Stomach (tissue), 8 donors: ENCODE measurements at regions not wholly inside any gene's neighbourhood (a gene's known extent, or its start where the extent isn't known, plus 50 kb on each side); places are given as distances from the start of the nearest gene placed in this dataset.

ENCODE experiments used
- DNase-seq, 2 donors: peaks; one replicate each; pipeline versions ENCODE4 v3.0.0 to v3.0.0-alpha.2; 2013 to 2019
- H3K27ac ChIP-seq, 5 donors: fragments of 200-600 bp in 4 of 5; sonication (generic) in 4 of 5; one replicate each; pipeline ENCODE4 v1.5.1; 2013 to 2019; ENCODE audit warnings: mild to moderate bottlenecking in 1 of 5, moderate library complexity in 1 of 5
- H3K27me3 ChIP-seq, 3 donors: fragments of 200-600 bp; sonication (generic); one replicate each; pipeline ENCODE4 v1.5.1; 2017 to 2019; ENCODE audit warnings: mixed run types in 1 of 3
- H3K36me3 ChIP-seq, 4 donors: fragments of 200-600 bp; sonication (generic); 1 replicate in 3 of 4; 2 replicates in 1 of 4; pipeline ENCODE4 v1.5.1; 2016 to 2019
- H3K4me1 ChIP-seq, 4 donors: fragments of 200-600 bp; sonication (generic); one replicate each; pipeline ENCODE4 v1.5.1; 2016 to 2019
- H3K4me3 ChIP-seq, 4 donors: fragments of 200-600 bp; sonication (generic) in 3 of 4; one replicate each; pipeline ENCODE4 v1.5.1; 2016 to 2019; ENCODE audit warnings: mild to moderate bottlenecking in 1 of 4
- H3K9me3 ChIP-seq, 4 donors: fragments of 200-600 bp; sonication (generic); one replicate each; pipeline ENCODE4 v1.5.1; 2016 to 2019
- CTCF ChIP-seq, 7 experiments: fragments of 450-650 bp in 4 of 7; fragments of 200-600 bp in 3 of 7; sonication (generic) in 3 of 7; IDR thresholded peaks; one replicate each; pipeline ENCODE4 v1.5.1; 2016 to 2019; ENCODE audit warnings: antibody characterized with exemption in 7 of 7, control low read depth in 2 of 7, mild to moderate bottlenecking in 1 of 7
- EP300 ChIP-seq: sonication (generic); formaldehyde crosslinking; IDR thresholded peaks from one replicate; pipeline ENCODE4 v1.6.1; 2017; ENCODE audit warnings: antibody characterized with exemption
- POLR2A ChIP-seq, 4 donors: fragments of 450-650 bp; IDR thresholded peaks; one replicate each; pipeline ENCODE4 v1.6.1; 2016; ENCODE audit warnings: antibody characterized with exemption in 4 of 4, control low read depth in 2 of 4, mild to moderate bottlenecking in 1 of 4, moderate library complexity in 1 of 4
- POLR2AphosphoS5 ChIP-seq, 3 donors: sonication (generic); formaldehyde crosslinking; IDR thresholded peaks; one replicate each; pipeline ENCODE4 v1.6.1; 2016; ENCODE audit warnings: antibody characterized with exemption in 3 of 3
- WGBS, 5 donors: extraction: QIAGEN DNeasy Blood & Tissue Kit in 3 of 5; methylation state at CpG; one replicate each; pipeline versions ENCODE4 v1.1.5 to v1.1.7; 2013 to 2018; 5-methylcytosine and 5-hydroxymethylcytosine counted together
- intact Hi-C: fragments of 100-400 bp; cut with DNase I; formaldehyde crosslinking; loops from one replicate; pipeline ENCODE4 v1.15.1; 2023; ENCODE audit warnings: low total_unique reads
- donor health status: healthy with polysubstance abuse.
- donor health status: Bipolar disorder and iron deficiency.
- donor health status: healthy.

- Histone ChIP-seq H3K27me3 (no peaks in the 10 kb centered on the region), H3K36me3 (no peaks in the 10 kb centered on the region), H3K4me1 (no peaks in the 10 kb centered on the region), H3K4me3 (no peak overlapping the region), H3K9me3 (no peaks in the 10 kb centered on the region), H3K27ac (no peak overlapping the region)
- 32 to 65% (median 52%) methylated on average over 2 of the region's 2 CpGs for WGBS, 5 donors
- no peak for DNase-seq
- no peak for TF ChIP-seq POLR2A (IDR thresholded peaks at IDR 0.05)
- no peak for TF ChIP-seq POLR2AphosphoS5 (IDR thresholded peaks at IDR 0.05)
- no peak for TF ChIP-seq CTCF (IDR thresholded peaks at IDR 0.05)
- TF ChIP-seq EP300, result no peak
- intact Hi-C loops, result no loop called here
Measured at GRCh38 chr5:163623524-163623923, 118.1 kb downstream of the MAT2B start.

- H3K27ac ChIP-seq, result no peak overlapping the region
- no peak for DNase-seq
- H3K27me3 ChIP-seq, result no peaks in the 10 kb centered on the region
- H3K4me1 ChIP-seq, result no peaks in the 10 kb centered on the region
- H3K4me3 ChIP-seq, result no peak overlapping the region
- 25 to 54% (median 35%) methylated on average over 2 of the region's 2 CpGs for WGBS, 5 donors
- intact Hi-C loops, result no loop called here
- TF ChIP-seq CTCF (IDR thresholded peaks at IDR 0.05), result no peak
- TF ChIP-seq POLR2A (IDR thresholded peaks at IDR 0.05), result no peak
- TF ChIP-seq POLR2AphosphoS5 (IDR thresholded peaks at IDR 0.05), result no peak
- TF ChIP-seq EP300, result no peak
- no peaks in the 10 kb centered on the region for H3K36me3 ChIP-seq
- no peaks in the 10 kb centered on the region for H3K9me3 ChIP-seq
Measured at GRCh38 chr5:163623986-163624385, 118.6 kb downstream of the MAT2B start.

GRCh38 chr5:163624431-163624830 is 119.0 kb downstream of the MAT2B start:
- H3K4me3 ChIP-seq, result no peak overlapping the region
- TF ChIP-seq POLR2AphosphoS5 (IDR thresholded peaks at IDR 0.05), result no peak
- no peak for TF ChIP-seq EP300
- no peak for TF ChIP-seq POLR2A (IDR thresholded peaks at IDR 0.05)
- no peak for TF ChIP-seq CTCF (IDR thresholded peaks at IDR 0.05)
- no peaks in the 10 kb centered on the region for H3K9me3 ChIP-seq
- H3K4me1 ChIP-seq, result no peaks in the 10 kb centered on the region
- H3K36me3 ChIP-seq, result no peaks in the 10 kb centered on the region
- H3K27ac ChIP-seq, result no peak overlapping the region
- intact Hi-C loops, result no loop called here
- WGBS, 5 donors, result 81 to 92% (median 87%) methylated on average over 5 of the region's 5 CpGs
- DNase-seq, result no peak
- no peaks in the 10 kb centered on the region for H3K27me3 ChIP-seq

GRCh38 chr5:163626904-163627434 is 121.5 kb downstream of the MAT2B start:
- Histone ChIP-seq H3K4me3 (no peak overlapping the region), H3K27ac (no peak overlapping the region), H3K4me1 (no peaks in the 10 kb centered on the region), H3K9me3 (no peaks in the 10 kb centered on the region), H3K27me3 (no peaks in the 10 kb centered on the region), H3K36me3 (no peaks in the 10 kb centered on the region)
- TF ChIP-seq POLR2AphosphoS5 (IDR thresholded peaks at IDR 0.05) (no peak), CTCF (IDR thresholded peaks at IDR 0.05) (no peak), POLR2A (IDR thresholded peaks at IDR 0.05) (no peak), EP300 (no peak)
- intact Hi-C loops, result no loop called here
- DNase-seq, result no peak
- 78 to 90% (median 88%) methylated on average over 5 of the region's 5 CpGs for WGBS, 5 donors
